GM19455 (cell line): ENCODE measurements at regions not wholly inside any gene's neighbourhood (a gene's known extent, or its start where the extent isn't known, plus 50 kb on each side); places are given as distances from the start of the nearest gene placed in this dataset.
"Not testable (repeated sequence)": the region's sequence is repeated elsewhere in the genome, so short reads cannot be mapped to it uniquely, and the experiment has no call there.

ENCODE experiments used
- ATAC-seq: cut with Tn5 transposase; IDR thresholded peaks from one replicate; pipeline ENCODE4 v1.9.1; 2021; ENCODE audit not compliant: unreplicated experiment

DNA sequence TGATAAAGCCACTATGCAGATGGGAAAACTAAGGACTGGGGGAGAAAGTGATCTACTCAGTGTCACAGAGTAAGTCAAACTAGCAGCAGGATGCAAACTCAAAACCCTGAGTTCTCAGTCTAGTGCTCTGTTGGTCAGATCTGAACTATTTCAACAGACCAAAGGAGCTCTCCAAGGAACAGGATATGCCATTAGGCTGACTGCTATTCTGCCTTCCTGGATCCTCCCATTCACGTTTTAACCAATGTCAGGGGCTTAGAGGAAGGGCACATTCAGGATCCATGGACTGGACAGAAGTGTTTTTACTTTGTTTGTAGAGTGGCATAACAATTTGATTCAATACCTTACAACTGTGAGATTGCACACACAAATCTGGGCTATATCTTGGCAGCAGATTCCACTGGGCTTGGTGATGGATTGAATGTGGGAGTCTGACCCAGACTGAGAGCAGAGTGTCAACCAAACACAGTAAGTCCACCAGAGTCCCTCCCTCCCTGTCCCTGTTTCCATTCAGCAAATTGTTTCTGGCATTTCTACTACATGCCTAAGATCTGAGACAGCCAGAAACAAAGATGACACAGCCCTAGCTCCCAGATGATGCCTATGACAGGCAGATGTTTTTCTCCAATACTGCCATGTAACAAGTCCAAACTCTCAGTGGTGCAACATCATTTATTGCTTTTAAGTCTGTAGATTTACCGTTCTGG lies 337.8 kb upstream of the CDH5 start:
- no peak for ATAC-seq

DNA sequence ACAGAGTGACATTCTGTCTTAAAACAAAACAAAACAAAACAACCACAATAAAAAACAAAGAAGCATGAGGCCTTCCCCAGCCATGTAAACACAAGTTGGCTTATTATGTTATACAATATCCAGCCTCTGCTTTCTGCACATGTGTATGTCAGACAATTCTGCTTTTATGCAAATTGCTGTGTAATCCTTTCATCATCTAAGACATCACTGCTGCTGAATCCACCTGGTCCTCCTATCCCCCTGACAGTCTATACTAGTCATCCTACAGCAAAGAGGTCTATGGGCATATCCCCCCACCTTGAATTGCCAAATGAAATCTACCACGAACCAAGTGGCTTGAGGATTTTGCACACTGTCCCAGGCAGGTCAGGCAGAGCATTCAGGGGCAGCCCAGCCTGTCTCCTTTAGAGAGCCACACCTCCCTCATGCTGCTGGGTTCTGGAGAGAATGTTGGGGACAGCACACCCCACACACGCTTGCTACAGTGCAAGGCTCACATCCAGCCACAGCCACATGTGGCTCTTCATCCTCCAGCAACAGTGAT lies 339.6 kb upstream of the CDH5 start:
- ATAC-seq = no peak

DNA sequence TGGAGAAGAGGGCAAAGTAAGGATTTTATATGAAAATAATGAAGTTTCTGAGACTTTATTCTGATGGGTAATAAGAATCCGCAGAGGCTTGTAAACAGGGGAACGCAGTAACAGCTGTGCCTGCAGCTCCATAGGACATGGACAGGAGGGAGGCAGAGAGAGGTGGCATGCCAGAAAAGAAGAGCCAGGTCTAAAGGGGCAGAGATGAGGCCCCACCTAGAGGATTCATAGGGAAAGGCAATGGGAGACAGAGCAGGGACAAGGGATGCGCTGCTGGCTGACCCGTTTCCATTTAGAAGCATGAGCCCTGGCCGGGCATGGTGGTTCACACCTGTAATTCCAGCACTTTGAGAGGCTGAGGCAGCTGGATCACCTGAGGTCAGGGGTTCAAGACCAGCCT lies 340.3 kb upstream of the CDH5 start:
- ATAC-seq = no peak

DNA sequence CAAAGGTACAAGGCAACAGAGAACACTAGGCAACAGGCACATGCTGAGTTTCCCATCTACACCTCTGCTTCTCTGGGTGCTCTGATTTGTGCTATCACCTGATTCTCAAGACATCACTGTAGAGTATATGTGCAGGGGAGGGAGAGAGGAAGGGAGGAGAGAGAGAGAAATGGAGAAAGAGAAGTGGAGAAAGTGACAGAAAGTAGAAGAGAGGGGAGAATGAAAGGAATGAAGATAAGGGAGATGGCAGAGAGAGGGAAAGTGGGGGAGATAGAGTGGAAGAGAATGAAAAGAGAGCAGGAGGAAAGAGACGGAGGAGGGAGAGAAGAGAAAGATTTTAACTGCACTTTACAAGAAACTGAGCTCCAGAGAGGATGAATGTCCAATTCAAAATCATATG lies 340.7 kb upstream of the CDH5 start:
- no peak for ATAC-seq

DNA sequence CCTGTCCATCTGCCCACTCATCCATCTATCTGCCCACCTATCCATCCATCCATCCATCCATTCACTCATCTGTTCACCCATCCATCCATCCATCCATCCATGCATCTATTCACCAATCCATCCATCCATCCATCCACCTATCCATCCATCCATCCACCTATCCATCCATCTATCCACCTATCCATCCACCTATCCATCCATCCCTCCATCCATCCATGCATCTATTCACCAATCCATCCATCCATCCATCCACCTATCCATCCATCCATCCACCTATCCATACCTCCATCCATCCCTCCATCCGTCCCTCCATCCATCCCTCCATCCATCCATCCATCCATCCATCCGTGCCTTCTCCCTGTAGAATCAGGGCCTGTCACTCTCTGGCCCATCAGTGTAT lies 341.9 kb upstream of the CDH5 start:
- ATAC-seq = not testable (repeated sequence)

DNA sequence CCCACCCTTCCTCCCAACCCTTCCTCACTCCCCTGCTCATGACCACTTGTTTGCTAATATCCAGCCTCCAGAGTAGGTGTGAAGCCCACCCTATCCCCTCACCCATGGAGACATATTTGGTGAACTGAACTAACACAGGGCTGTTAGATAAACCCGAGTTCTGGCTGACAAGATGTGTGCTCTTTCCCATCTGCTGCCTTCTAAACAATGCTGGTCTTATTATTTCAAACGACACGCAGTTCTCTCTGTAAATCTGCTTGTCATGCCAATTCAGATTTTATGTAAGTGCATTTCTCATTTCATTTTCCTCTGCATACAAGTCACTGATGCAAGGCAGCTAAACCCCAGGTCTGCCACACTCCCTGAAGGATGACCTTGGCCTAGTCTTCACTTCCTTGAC lies 343.0 kb upstream of the CDH5 start:
- no peak for ATAC-seq

DNA sequence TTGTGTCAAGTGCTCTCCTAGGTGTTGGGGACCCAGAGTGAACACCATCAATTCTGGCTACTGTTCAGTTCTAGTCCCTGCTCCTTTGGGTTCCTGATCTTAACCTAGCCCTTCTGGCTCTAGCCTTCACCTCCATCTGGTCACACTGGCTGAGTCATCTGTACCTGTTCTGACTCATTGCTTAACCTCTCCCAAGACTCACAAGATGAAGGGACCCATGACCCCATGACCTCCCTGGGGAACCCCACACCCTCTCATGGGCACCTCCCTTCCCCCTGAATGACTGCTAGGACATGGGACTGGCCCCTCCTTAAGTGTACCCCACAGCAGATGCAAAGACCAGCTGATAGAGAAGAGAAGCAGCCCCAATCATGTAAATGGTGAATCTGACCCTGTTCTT lies 345.8 kb upstream of the CDH5 start:
- no peak for ATAC-seq

DNA sequence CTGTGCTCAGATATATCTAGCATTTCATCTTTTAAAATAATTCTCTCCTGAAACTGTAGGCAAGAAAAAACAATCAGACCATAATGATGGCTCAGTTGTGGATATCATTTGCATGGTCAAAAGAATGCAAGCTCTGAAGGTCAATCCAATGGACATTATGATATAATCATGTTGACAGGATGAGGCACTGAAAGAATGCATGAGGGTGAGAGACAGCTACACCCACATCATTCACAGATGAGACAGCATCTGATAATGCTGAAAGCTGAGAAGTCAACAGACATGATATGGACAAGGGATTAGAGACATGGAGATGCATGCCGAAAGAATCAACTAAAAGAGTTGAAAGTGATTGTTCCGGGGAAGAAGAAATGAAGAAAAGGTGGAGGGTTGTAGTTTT lies 346.4 kb upstream of the CDH5 start:
- ATAC-seq = no peak

DNA sequence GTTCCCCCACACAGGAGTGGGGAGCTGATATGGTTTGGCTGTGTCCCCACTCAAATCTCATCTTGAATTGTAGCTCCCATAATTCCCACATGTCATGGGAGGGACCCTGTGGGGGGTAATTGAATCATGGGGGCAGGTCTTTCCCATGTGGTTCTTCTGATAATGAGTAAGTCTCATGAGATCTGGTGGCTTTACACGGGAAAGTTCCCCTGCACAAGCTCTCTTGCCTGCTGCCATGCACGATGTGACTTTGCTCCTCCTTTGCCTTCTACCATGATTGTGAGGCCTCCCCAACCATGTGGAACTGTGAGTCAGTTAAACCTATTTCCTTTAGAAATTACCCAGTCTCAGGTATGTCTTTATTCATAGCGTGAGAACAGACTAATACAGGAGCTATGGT lies 347.0 kb upstream of the CDH5 start:
- not testable (repeated sequence) for ATAC-seq

DNA sequence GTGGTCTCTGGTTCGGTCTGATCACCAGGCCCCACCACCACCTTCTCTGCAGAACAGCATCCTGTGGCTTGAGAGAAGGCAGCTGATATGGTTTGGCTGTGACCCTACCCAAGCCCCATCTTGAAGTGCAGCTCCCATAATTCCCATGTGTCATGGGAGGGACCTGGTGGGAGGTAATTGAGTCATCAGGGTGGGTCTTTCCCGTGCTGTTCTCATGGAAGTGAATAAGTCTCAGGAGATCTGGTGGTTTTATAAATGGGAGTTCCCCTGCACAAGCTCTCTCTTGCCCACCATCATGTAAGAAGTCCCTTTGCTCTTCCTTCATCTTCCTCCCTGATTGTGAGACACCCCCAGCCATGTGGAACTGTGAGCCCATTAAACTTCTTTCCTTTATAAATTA lies 352.3 kb upstream of the CDH5 start:
- no peak for ATAC-seq

DNA sequence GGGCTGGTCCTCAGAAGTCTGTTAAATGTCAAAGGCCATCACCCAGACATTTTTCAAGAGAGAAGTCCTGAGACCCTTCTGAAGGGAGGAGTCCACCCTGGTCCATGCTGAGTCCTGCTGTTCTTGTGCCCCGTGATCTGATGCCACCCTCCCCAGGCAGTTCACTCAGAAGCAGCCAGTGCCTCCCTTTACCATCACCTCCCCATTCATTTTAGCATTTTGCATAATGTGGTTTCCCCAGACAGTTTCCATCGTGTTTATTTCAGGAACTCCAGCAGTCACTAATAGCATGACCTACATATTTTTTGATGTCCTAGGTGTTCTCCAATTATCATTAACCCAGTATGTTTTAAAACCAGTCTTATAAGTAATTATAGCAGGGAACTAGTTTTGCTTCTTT lies 353.0 kb upstream of the CDH5 start:
- no peak for ATAC-seq

DNA sequence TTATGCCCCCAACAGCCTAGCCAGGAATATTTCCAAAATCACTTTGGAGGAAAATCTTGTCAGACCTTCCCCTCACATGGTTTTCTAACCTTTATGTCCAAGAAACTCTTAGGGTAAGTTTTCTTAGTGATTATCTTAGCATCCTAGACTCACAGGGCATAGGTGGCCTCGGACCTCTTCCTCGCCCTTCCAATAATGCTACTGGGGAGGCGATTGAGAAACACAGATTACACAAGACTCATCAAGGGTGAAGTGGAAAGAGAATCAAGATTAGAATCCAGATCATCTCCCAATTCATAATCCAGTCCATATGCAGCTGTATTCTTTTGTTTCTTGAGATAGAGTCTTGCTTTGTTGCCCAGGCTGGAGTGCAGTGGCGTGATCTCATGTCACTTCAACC lies 358.4 kb upstream of the CDH5 start:
- no peak for ATAC-seq

DNA sequence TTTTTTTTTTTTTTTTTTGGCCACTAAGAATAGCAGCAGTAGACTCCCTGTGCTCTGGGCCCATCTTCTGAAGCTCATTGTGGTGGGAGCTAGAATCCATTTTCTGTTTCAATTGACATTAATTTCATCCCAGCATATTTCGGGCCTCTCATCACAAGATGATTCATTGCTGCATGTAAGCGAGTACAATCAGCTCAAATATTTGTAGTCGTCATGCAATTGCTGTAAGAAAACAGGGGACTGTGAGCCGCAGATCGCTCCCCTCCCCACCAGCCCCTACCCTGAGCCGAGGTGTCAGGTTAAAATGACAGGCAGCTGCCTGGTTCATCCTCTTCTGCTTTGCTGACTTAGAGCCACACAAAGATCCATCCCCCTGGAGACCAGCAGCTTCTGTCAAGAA lies 358.8 kb upstream of the CDH5 start:
- ATAC-seq = no peak

DNA sequence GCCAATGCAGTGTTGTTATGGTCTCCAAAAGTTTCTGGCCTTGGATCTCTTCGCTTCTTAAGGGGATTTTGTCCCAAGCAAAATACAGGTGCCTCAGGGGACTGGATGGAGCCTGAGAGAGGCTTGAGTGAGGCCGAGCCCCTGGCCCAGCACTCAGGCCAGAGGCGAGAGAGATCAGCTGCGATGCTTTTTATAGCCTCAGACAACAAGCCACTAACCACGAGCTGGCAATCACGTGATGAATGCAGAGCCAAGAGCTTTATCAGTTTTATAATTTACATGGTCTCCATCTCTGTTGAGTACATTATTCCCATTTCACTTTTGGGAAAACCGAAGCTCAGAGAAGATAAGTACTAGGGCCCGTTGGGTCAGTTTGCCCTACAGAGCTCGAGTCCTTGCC lies 360.0 kb upstream of the CDH5 start:
- no peak for ATAC-seq

DNA sequence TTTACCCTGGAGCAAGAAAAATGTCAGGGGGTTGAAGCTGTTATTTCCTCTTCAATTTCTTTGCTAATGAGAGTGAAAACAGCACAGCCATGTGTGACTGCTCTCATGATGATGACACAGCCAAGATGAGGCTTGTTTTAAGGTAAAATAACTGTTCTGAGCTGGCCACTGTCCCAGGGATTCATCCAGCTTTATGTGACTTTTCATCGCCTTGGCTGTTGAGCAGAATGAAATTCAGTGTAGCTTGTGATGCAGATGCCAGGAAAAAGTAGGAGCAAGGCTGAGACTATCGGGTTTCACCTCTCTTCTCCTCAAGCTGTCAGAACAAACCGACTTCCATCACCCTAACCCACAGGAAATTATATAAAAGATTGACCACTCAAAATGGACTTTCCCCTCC lies 361.8 kb upstream of the CDH5 start:
- no peak for ATAC-seq

DNA sequence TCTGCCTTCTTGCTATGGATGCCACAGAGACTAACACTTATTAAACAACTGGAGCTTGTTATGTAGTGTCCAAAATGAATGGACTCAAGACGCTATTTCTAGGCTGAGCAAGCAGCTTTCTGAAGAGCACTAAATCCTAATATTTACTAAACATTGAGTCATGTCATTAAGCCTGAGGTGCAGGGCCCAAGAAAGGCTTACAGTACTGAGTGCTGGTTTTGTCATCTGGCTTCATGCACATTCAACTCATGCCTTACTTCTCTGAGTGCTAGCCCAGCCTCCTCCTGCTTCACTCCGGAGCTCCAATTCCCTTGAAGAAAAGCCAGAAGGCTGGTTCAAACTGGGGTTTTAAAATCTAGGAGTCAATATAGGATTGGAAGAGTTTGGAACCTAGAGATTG lies 363.3 kb upstream of the CDH5 start:
- no peak for ATAC-seq

DNA sequence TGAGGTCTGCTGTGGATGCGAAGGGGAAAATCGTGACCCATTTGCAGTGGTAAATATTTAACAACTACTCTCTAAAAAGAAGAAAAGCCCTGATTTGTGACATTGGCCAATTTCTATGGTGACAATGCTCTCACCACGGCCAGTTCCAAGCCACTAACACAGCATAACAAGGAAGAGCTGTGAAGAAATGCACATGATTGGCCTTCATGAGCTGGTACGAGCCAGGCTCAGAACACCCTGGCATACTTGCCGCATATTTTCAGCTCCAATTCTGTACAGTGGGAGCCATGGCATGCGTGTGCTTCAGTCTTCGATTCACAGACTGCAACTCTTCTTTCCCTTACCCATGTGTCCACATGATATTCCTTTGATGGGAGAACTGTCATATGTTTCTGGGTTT lies 363.9 kb upstream of the CDH5 start:
- no peak for ATAC-seq

DNA sequence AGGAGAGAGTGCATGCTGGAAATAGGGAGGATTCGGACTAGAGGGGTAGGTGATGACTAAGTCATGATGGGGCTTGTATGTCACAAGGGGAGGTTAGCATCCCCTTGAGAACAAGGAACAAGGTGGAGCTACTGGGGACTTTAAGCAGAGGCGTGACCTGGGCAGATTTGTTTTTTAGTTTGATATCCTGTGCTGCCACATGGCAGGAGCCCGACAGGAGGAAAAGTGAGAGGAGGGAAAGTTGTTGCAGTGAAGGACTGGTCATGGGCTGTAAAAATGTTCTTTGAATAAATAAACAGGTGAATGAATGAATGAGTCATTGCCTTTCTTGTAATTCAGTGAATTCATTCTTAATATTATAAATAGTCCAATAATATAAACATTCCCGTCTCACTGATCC lies 365.1 kb upstream of the CDH5 start:
- no peak for ATAC-seq

DNA sequence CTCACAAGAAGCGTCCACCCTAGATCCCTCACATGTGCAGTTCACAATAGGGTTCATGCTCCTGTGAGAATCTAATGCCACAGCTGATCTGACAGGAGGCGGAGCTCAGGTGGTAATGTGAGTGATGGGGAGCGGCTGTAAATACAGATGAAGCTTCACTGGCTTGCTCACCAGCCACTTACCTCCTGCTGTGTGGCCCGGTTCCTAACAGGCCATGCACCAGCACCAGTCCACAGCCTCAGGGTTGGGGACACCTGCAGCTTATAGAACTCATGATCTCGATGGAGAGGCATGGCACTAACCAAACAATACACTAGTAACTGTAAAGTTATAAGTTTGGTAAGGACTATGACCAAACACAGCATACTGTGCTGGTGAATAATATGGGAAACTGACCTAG lies 368.0 kb upstream of the CDH5 start:
- ATAC-seq = no peak

DNA sequence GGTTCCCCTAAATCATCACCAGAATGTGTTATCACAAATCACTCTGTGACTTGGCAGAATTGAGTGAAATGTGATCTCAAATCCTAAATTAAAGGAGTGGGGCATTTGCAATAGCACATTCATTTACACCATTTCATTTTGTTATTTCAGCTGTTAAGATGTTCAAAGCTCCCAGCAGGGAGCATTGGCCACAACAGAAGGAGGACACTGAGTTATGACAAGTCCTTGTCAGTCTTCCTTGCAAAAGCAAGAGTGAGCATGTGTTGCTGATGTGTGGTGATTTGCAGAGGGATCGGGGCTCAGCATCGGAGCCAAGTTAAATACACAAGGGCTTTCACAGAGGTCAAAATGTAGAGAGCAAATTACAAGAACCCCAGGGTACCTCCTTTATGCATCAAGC lies 372.2 kb upstream of the CDH5 start:
- ATAC-seq = no peak

DNA sequence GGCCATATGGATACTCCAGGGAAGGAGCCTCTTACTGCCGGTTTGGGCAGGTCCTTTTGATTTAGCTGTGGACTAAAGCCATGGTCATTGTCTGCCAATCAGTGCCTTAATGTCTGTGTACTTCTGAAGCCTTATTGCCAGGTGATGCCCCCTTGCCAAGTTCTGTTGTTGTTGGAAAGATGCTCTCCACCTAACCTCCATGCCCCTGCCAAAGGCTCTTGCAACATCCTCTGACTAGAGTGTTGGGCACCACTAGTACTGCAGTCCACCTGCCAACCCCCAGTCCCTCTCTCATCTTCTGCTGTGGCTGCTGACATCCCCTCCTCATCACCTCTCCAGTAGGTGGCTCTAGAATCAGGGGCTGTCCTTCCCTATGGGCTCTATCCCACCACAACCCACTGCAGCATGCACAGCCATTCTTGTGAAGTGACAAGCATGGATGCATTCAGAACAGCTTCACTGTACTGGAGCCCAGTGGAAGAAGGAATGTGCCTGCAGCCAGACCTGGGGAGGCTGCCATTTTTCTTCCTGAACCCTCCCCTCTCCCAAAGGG lies 375.3 kb upstream of the CDH5 start:
- ATAC-seq = no peak

DNA sequence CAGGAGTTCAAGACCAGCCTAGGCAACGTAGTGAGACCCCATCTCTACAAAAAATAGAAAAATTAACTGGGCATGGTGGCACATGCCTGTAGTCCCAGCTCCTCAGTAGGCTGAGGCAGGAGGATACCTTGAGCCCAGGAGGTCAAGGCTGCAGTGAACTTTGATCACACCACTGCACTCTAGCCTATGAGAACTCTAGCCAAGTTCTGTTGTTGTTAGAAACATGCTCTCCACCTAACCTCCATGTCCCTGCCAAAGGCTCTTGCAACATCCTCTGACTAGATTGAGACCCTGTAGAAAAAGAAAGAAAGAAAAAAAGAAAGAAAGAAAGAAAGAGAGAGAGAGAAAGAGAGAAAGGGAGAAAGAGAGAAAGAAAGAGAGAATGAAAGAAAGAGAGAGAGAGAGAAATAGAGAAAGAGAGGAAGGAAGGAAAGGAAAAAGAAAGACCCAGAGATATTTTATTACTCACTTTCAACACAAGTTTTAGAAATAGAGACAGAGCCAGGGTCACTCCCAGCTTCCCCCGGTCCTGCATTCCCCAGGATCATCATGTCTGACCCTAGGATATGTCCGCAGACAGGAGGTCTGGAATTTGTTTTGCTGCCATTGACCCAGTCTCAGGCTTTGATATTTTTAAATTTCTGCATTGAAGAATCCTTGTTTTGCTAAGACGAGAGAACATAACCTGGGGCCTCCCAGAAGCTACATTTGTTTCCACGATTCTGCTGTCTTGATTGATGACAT lies 376.5 kb upstream of the CDH5 start:
- ATAC-seq = no peak
